B cell (primary cell): ENCODE measurements at regions not wholly inside any gene's neighbourhood (a gene's known extent, or its start where the extent isn't known, plus 50 kb on each side); places are given as distances from the start of the nearest gene placed in this dataset.

Source experiments
- CTCF ChIP-seq: fragments of 200-600 bp; IDR thresholded peaks from one replicate; pipeline ENCODE4 v1.8.0; 2022; ENCODE audit warnings: antibody characterized with exemption, mild to moderate bottlenecking
- EZH2 ChIP-seq: IDR thresholded peaks from 2 replicates; pipeline ENCODE4 v1.6.1; 2012; ENCODE audit warnings: borderline replicate concordance, low read depth, mild to moderate bottlenecking, moderate library complexity, low read length; ENCODE audit not compliant: insufficient read depth, poor library complexity, severe bottlenecking

- TF ChIP-seq EZH2, result no peak
- TF ChIP-seq CTCF, result no peak
Measured at GRCh38 chr3:73781541-73781940, 156.8 kb upstream of the PDZRN3 start.
